ENCODE measurements at regions not wholly inside any gene's neighbourhood (a gene's known extent, or its start where the extent isn't known, plus 50 kb on each side); places are given as distances from the start of the nearest gene placed in this dataset.

DNA sequence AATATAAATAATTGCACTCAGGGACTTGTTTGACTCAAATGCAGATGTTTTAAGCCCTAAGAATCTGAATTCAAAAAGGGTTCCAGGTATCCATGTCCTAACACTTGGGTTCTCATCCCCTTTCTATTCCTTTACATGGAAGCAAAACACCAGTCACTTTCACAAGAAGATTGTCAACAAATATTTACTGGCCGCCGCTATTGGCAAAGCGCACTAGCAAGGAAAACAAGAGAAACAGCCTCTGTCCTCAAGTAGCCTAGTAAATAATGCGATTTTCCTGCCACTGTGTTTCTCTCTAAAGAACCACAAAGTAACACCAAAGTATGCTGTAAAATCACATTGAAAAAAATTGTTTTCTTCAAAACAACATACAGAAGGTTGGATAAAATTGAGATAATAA is 66.7 kb upstream of the EZH2 start:
- no peak for DNase-seq

DNA sequence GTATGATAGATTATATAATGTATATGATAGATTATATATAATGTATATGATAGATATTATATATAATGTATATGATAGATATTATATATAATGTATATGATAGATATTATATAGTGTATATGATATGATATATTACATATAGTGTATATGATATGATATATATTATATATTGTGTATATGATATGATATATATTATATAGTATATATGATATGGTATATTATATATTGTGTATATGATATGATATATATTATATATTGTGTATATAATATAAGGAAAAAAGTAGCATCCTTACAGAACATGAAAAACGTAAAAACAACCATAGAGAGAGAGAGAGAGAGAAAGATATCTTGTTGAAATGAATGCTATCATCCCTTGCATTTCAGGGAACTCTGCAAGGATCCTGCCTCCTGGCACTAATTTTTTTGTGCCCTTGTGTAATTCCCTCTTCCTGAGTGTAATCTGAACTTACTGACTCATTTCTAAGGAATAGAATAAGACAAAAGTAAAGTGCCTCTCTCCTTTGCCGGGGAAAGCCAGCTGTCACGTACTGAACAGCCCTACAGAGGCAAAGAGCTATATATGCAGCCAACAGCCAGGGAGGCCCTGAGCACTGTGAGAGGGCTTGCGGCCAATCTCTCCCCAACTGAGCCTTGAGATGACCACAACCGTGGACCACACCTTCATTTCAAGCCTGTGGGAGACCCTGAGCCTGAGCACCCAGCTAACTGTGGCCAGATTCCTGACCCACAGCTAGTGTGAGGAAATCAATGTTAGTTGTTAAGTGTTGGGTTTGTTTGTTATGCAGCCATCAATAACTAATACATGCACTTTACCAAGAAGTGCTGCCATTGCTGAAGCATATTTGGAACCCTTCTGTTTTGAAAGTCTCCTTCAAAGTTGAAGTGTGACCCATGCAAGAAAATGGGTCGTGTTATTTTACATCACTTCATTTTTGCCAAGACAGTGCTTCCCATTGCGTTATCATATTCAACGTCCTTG is 61.1 kb upstream of the EZH2 start:
- DNase-seq: peak; percentile 37

DNA sequence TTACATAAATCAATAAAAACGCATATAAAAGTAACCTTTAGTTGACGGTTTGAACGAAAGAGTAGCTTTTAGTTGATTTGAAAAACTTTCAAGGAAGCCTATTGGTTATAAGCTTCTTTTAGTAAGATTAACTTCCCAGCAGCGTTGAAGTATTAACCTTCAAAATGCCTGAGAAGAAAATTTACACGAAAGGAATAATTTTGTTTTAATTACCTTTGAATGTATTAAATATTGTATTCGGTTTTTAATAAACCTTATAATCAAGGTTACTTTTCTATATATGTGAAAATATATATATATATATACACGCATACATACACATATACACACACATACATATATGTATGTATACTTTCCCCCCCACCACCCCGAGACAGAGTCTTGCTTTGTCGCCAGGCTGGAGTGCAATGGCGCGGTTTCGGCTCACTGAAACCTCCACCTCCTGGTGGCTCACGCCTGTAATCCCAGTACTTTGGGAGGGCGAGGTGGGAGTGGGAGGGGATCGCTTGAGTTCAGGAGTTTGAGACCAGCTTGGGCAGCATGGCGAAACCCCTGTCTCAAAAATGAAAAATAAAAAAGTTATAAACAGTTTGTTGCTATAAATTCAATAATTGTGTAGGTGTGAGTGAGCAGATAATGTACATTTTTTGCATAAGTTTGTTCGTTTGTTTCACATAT is 57.6 kb upstream of the EZH2 start:
- peak; percentile 35 for DNase-seq

DNA sequence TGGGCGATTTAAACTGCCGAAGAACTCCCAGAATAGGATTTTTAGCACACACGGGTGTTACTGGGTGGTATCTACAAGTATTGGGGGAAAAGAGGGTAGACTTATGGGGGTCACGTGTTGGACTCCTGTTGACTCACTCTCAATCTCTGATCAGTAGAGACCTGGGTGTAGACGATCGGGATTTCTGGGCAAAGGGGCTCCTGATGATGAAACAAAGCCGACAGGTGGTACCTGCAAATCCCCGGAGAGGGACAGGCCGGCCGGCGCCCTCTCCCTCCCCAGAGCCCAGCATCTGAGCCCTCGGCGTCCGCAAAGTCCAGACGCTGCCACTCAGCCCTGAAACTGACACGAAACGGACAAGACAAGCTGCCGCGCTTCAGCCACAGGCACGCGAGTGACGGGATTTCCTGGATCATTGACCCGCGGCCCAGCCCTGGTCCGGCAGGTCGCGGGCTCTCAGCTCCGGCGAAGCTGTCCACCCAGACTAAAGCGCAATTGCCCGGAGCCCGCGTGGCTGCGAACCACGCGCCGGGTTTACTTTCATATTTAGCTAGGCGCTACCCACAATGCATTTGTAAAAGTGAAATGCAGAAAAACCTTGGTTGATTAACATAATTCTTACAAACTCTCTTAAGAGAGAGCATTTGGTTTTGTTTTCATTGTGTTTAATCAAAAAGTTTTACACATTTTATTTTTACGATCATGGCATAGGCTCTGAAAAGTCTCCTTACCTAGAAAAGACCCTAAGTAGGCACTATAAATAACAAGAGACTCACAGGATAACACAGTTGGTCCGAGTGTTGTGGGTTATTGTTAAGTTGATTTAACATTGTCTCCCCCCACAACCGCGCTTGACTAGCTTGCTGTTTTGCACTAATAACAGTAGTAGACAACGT is 56.9 kb upstream of the EZH2 start:
- DNase-seq: peak; percentile 87

DNA sequence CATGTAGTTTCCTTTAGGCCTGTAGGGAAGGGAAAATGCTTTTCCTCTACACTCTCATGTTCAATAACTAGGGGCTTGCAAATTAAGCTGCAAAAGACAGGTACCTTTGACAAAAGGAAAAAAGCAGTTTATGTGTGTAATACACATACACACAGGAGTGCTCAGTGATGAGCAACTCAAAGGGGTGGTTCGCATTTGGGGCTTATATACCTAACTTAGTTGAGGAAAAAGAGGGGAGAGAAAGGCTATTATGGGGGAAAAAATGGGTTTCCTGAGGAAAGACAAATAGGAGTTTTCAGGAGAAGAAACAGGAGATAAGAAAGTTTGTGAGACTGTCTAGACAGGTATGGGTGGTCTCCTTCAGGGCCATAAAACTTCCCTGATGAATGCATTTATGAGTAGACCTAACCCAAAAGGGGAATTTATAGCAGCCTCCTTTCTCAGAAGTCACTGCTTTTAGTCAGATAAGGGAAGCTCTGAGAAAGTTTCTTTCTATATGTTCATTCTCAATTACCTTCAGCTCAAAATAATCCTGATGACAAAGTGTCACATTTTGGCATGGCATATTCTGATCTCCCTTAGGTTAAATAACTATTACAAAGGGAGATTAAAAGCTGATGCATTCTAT is 55.2 kb upstream of the EZH2 start:
- DNase-seq: no peak

DNA sequence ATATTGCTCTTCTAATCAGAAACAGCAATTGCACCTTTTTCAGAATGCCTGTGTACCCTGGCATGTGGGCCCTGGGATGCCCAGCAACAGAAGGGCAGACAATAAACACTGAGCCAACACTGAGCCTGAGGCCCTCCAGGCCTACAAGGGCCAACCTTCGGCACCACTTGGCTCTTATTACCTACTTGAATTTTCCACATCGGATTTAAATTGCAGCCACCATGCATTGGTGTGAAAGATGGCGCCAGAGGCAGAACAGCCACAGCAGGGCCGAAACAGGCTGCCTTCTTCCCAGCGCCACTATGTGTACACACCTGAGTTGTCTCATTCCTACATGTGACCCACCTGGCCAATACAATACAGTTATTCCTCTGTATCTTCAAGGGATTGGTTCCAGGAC is 51.4 kb upstream of the EZH2 start:
- no peak for DNase-seq
